H1 (cell line): ENCODE measurements at regions not wholly inside any gene's neighbourhood (a gene's known extent, or its start where the extent isn't known, plus 50 kb on each side); places are given as distances from the start of the nearest gene placed in this dataset.

Source experiments
- CTCF ChIA-PET: fragments of 300-600 bp; sonication (Branson Sonifier 250); formaldehyde crosslinking; loops from one replicate; lab custom pipeline; 2021; ENCODE audit not compliant: partially characterized antibody; lab: Charles Lee
- POLR2A ChIA-PET: fragments of 300-600 bp; sonication (Branson Sonifier 250); formaldehyde crosslinking; loops from one replicate; lab custom pipeline; 2021; ENCODE audit warnings: inconsistent platforms; ENCODE audit not compliant: partially characterized antibody; lab: Charles Lee
- DNase-seq, 2 experiments: peaks; one replicate each; pipeline versions ENCODE4 v3.0.0 to v3.0.0-alpha.2; 2010 to 2022; ENCODE audit warnings: low spot score in 2 of 2, low read depth in 1 of 2, mixed read lengths in 1 of 2
- FAIRE-seq: peaks from 2 replicates; lab custom pipeline; 2011; peaks lifted over from hg19 to GRCh38; lab: Jason Lieb, UNC
- H2AFZ ChIP-seq: 2 replicates; pipeline ENCODE4 v1.8.1; 2012; ENCODE audit warnings: low read length, inconsistent platforms
- H2AK5ac ChIP-seq: 2 replicates; pipeline ENCODE4 v1.6.1; 2013; ENCODE audit warnings: low read depth, low read length
- H2BK120ac ChIP-seq: replicated peaks from 2 replicates; pipeline ENCODE3; 2013; ENCODE audit warnings: low read depth, low read length, inconsistent platforms
- H2BK12ac ChIP-seq: 2 replicates; pipeline ENCODE4 v1.6.1; 2013; ENCODE audit warnings: low read depth, low read length
- H2BK15ac ChIP-seq: 2 replicates; pipeline ENCODE4 v1.6.1; 2013; ENCODE audit warnings: low read length
- H2BK20ac ChIP-seq: 2 replicates; pipeline ENCODE4 v1.6.1; 2013; ENCODE audit warnings: low read length
- H2BK5ac ChIP-seq: 2 replicates; pipeline ENCODE4 v1.6.1; 2013; ENCODE audit warnings: low read depth, low read length
- H3K14ac ChIP-seq: 2 replicates; pipeline ENCODE4 v1.6.1; 2013; ENCODE audit warnings: inconsistent platforms; ENCODE audit not compliant: insufficient read length
- H3K18ac ChIP-seq: 2 replicates; pipeline ENCODE4 v1.6.1; 2013; ENCODE audit warnings: low read length; ENCODE audit errors: extremely low read depth
- H3K23ac ChIP-seq: 2 replicates; pipeline ENCODE4 v1.6.1; 2013; ENCODE audit warnings: inconsistent platforms; ENCODE audit not compliant: insufficient read length
- H3K23me2 ChIP-seq: 2 replicates; pipeline ENCODE4 v1.6.1; 2013; ENCODE audit warnings: low read depth, low read length
- H3K27ac ChIP-seq: 2 replicates; pipeline ENCODE4 v1.6.1; 2011; ENCODE audit warnings: low read depth, low read length, inconsistent platforms
- H3K27me3 ChIP-seq, 4 experiments: replicated peaks in 1 of 4; 1 replicate in 1 of 4; 2 replicates in 3 of 4; pipeline versions ENCODE4 v1.6.1 to v1.8.1; 2011 to 2013; ENCODE audit warnings: low read length in 3 of 4, mild to moderate bottlenecking in 3 of 4, inconsistent platforms in 2 of 4, mixed read lengths in 2 of 4, moderate library complexity in 1 of 4; ENCODE audit not compliant: control insufficient read depth in 3 of 4, insufficient read depth in 3 of 4; ENCODE audit errors: extremely low read depth in 1 of 4
- H3K36me3 ChIP-seq, 4 experiments: 2 replicates each; pipeline versions ENCODE4 v1.6.1 to v1.8.1; 2011 to 2013; ENCODE audit warnings: mild to moderate bottlenecking in 4 of 4, low read length in 3 of 4, moderate library complexity in 2 of 4, control low read depth in 1 of 4, inconsistent platforms in 1 of 4; ENCODE audit not compliant: insufficient read depth in 4 of 4, control insufficient read depth in 2 of 4
- H3K4ac ChIP-seq: replicated peaks from 2 replicates; pipeline ENCODE3; 2013; ENCODE audit warnings: low read length, low read depth, mixed read lengths, inconsistent platforms; ENCODE audit not compliant: insufficient read length
- H3K4me1 ChIP-seq, 4 experiments: replicated peaks in 1 of 4; 1 replicate in 1 of 4; 2 replicates in 3 of 4; pipeline versions ENCODE4 v1.6.1 to v1.8.1; 2011 to 2013; ENCODE audit warnings: low read length in 3 of 4, inconsistent platforms in 2 of 4, mixed read lengths in 1 of 4; ENCODE audit not compliant: insufficient read depth in 4 of 4, control insufficient read depth in 3 of 4
- H3K4me2 ChIP-seq, 2 experiments: 2 replicates each; pipeline versions ENCODE4 v1.6.1 to v1.8.1; 2011 to 2013; ENCODE audit warnings: low read depth in 2 of 2, low read length in 2 of 2, control low read depth in 1 of 2, inconsistent platforms in 1 of 2, mild to moderate bottlenecking in 1 of 2; ENCODE audit not compliant: insufficient read depth in 1 of 2
- H3K4me3 ChIP-seq, 4 experiments: fragments of 200-600, 300-600 bp in 1 of 4; sonication (generic), shearing (Covaris generic), sonication (Bioruptor Twin) in 1 of 4; 2 replicates each; pipeline versions ENCODE4 v1.5.1 to v1.8.1; 2011 to 2016; ENCODE audit warnings: low read length in 4 of 4, low read depth in 3 of 4, control low read depth in 2 of 4, inconsistent platforms in 2 of 4, mild to moderate bottlenecking in 2 of 4, mixed read lengths in 1 of 4, moderate library complexity in 1 of 4; ENCODE audit not compliant: insufficient read depth in 2 of 4; ENCODE audit errors: extremely low read depth in 1 of 4
- H3K56ac ChIP-seq: replicated peaks from 2 replicates; pipeline ENCODE3; 2013; ENCODE audit warnings: low read depth, mild to moderate bottlenecking, mixed read lengths, low read length, inconsistent platforms; ENCODE audit not compliant: insufficient read length
- H3K79me1 ChIP-seq: 2 replicates; pipeline ENCODE4 v1.6.1; 2013; ENCODE audit warnings: low read depth, low read length, control low read depth
- H3K79me2 ChIP-seq, 2 experiments: 2 replicates each; pipeline versions ENCODE4 v1.6.1 to v1.8.1; 2012 to 2013; ENCODE audit warnings: low read length in 2 of 2, mild to moderate bottlenecking in 2 of 2, inconsistent platforms in 1 of 2; ENCODE audit not compliant: insufficient read depth in 2 of 2, control insufficient read depth in 1 of 2
- H3K9ac ChIP-seq, 4 experiments: replicated peaks in 1 of 4; 1 replicate in 1 of 4; 2 replicates in 3 of 4; pipeline versions ENCODE4 v1.6.1 to v1.8.1; 2011 to 2013; ENCODE audit warnings: low read depth in 3 of 4, low read length in 3 of 4, control low read depth in 2 of 4, mild to moderate bottlenecking in 2 of 4, moderate library complexity in 2 of 4, inconsistent platforms in 1 of 4; ENCODE audit errors: extremely low read depth in 1 of 4
- H3K9me3 ChIP-seq, 2 experiments: 2 replicates each; pipeline versions ENCODE4 v1.6.1 to v1.8.1; 2012 to 2013; ENCODE audit warnings: mild to moderate bottlenecking in 2 of 2, moderate library complexity in 2 of 2, control low read depth in 1 of 2, inconsistent platforms in 1 of 2, low read depth in 1 of 2, low read length in 1 of 2, mixed read lengths in 1 of 2; ENCODE audit not compliant: insufficient read depth in 2 of 2
- H4K20me1 ChIP-seq, 2 experiments: replicated peaks in 1 of 2; 2 replicates each; pipeline versions ENCODE3 to v1.8.1; 2011 to 2013; ENCODE audit warnings: inconsistent platforms in 2 of 2, low read length in 2 of 2, mild to moderate bottlenecking in 1 of 2; ENCODE audit not compliant: insufficient read depth in 2 of 2, control insufficient read depth in 1 of 2
- H4K5ac ChIP-seq: 2 replicates; pipeline ENCODE4 v1.6.1; 2013; ENCODE audit warnings: low read length, low read depth, mixed read lengths, inconsistent platforms; ENCODE audit not compliant: insufficient read length
- H4K8ac ChIP-seq: 2 replicates; pipeline ENCODE4 v1.8.0; 2013; ENCODE audit warnings: mild to moderate bottlenecking, moderate library complexity, low read length, inconsistent platforms; ENCODE audit not compliant: insufficient read depth; ENCODE audit errors: extremely low read depth
- H4K91ac ChIP-seq: replicated peaks from 2 replicates; pipeline ENCODE3; 2013; ENCODE audit warnings: low read length, mixed read lengths, inconsistent platforms; ENCODE audit not compliant: insufficient read length
- SIRT6 ChIP-seq: IDR thresholded peaks from one replicate; pipeline ENCODE4 v1.7.1; 2012; ENCODE audit warnings: low read length, inconsistent platforms
- SP1 ChIP-seq: IDR thresholded peaks from 2 replicates; pipeline ENCODE4 v1.6.1; 2011; ENCODE audit warnings: low read depth, low read length
- WGBS, 2 experiments: shearing (Covaris generic) in 1 of 2; methylation state at CpG; one replicate each; pipeline versions ENCODE4 v1.1.6 to v1.1.7; 2013 to 2015; ENCODE audit warnings: low lambda C conversion rate in 2 of 2, mixed read lengths in 2 of 2, inconsistent platforms in 1 of 2, low coverage in 1 of 2, missing lambda C conversion rate in 1 of 2; ENCODE audit not compliant: insufficient replicate concordance in 2 of 2, insufficient coverage in 1 of 2, insufficient read length in 1 of 2; ENCODE audit errors: extremely low coverage in 1 of 2, missing lambda C conversion rate in 1 of 2; 5-methylcytosine and 5-hydroxymethylcytosine counted together
- TF ChIP-seq, protein P1 (sequence below): IDR thresholded peaks from 2 replicates; pipeline ENCODE4 v1.6.1; 2012; ENCODE audit warnings: inconsistent platforms

DNA sequence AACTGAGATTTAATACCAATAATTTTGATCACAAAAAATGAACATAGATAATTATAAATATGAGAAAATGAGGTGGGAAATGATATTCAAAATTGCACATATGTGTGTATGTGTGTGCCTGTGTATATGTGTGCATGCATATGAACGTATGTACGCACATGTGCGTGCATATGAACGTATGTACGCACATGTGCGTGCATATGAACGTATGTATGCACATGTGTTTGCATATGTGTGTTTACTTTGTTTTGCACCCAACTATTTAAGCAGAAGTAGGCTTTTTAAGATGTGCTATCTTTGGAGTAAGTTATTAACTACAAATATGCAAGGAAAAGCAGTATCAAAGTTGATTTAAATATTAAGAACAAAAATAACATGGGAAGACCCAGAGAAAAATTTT lies 484.3 kb downstream of the EPHA4 start:
- WGBS, 2 experiments: 90% methylated on average over 7 of the region's 7 CpGs; no CpG with 5 or more reads in 1 of the 2 experiments
- no peaks in the 10 kb centered on the region for H3K79me2 ChIP-seq
- no peak overlapping the region for H2AFZ ChIP-seq
- H3K27me3 ChIP-seq: no peaks in the 10 kb centered on the region
- H2BK20ac ChIP-seq: no peak overlapping the region
- no peak overlapping the region for H4K91ac ChIP-seq
- H3K79me1 ChIP-seq: no peaks in the 10 kb centered on the region; the same call in 1 of the 2 replicates
- H3K4me2 ChIP-seq: no peak overlapping the region
- H2BK120ac ChIP-seq: no peak overlapping the region
- no peaks in the 10 kb centered on the region for H3K4me1 ChIP-seq
- H4K20me1 ChIP-seq: no peaks in the 10 kb centered on the region
- no peak overlapping the region for H3K4me3 ChIP-seq
- no peak overlapping the region for H3K27ac ChIP-seq
- no peaks in the 10 kb centered on the region for H3K36me3 ChIP-seq
- H2BK5ac ChIP-seq: no peak overlapping the region
- no peaks in the 10 kb centered on the region for H3K23me2 ChIP-seq
- ChIA-PET CTCF (no interaction called here), POLR2A (no interaction called here)
- H4K5ac ChIP-seq: no peak overlapping the region
- TF ChIP-seq SIRT6 (no peak), SP1 (no peak)
- TF ChIP-seq, protein P1, sequence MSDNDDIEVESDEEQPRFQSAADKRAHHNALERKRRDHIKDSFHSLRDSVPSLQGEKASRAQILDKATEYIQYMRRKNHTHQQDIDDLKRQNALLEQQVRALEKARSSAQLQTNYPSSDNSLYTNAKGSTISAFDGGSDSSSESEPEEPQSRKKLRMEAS: no peak
- no peak overlapping the region for H3K18ac ChIP-seq
- no peak for FAIRE-seq
- no peak overlapping the region for H4K8ac ChIP-seq
- H3K9me3 ChIP-seq: no peaks in the 10 kb centered on the region
- H3K56ac ChIP-seq: no peak overlapping the region
- H3K9ac ChIP-seq: no peak overlapping the region
- no peak overlapping the region for H2AK5ac ChIP-seq
- no peak overlapping the region for H2BK12ac ChIP-seq
- no peak overlapping the region for H2BK15ac ChIP-seq
- no peak overlapping the region for H3K23ac ChIP-seq
- DNase-seq: no peak
- H3K14ac ChIP-seq: no peak overlapping the region
- no peak overlapping the region for H3K4ac ChIP-seq
